A673 (cell line): ENCODE measurements at regions not wholly inside any gene's neighbourhood (a gene's known extent, or its start where the extent isn't known, plus 50 kb on each side); places are given as distances from the start of the nearest gene placed in this dataset.

Source experiments
- CTCF ChIP-seq: fragments of 300-800, 200-600 bp; sonication (generic); conservative IDR thresholded peaks from 2 replicates; pipeline ENCODE4 v1.5.1; 2017; ENCODE audit warnings: low read depth, mild to moderate bottlenecking, antibody characterized with exemption, low read length, moderate library complexity, mixed read lengths
- EZH2 ChIP-seq: fragments of 200-600 bp; sonication (generic); IDR thresholded peaks from 2 replicates; pipeline ENCODE4 v1.6.1; 2017; ENCODE audit warnings: borderline replicate concordance, low read depth, mild to moderate bottlenecking, mixed read lengths, antibody characterized with exemption, low read length; ENCODE audit not compliant: poor library complexity, severe bottlenecking

DNA sequence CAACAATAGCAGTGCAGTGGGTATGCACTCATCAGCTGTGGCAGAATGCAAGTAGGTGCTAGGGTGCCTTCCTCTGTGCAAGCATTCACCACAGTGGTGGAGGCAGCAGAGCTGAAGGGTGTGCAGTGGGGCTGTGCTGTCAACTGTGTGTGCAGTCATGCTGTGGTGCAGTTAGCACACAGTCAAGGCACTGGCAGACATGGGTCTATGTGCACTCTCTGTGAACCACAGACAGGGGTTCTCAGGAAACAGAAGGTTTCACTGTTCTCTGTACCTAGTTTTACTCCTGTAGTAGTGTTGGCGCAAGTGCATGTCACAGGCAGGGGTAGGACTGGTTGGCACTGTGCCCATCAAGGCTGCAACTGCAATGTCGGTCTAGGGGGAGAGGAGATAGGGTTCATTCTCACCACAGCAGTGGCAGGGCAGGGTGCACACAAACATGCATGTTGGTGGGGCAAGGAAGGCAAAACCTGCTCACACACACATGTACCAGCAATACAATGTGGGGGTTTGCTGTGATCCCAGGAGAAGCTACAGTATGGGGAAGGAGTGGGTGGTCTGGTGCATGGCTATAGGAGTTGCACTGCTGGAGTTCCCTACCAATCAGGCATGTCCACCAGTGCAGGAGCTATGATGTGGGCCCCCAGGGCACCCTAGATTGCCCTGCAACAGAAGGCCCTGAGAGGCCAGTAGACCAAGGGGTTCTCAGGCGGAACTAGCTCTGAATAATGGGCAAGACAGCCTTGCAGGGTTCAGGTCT is 242.7 kb upstream of the DDX18 start:
- TF ChIP-seq CTCF (no peak), EZH2 (no peak)
